ENCODE measurements at regions not wholly inside any gene's neighbourhood (a gene's known extent, or its start where the extent isn't known, plus 50 kb on each side); places are given as distances from the start of the nearest gene placed in this dataset.
"Not testable (repeated sequence)": the region's sequence is repeated elsewhere in the genome, so short reads cannot be mapped to it uniquely, and the experiment has no call there.

DNA sequence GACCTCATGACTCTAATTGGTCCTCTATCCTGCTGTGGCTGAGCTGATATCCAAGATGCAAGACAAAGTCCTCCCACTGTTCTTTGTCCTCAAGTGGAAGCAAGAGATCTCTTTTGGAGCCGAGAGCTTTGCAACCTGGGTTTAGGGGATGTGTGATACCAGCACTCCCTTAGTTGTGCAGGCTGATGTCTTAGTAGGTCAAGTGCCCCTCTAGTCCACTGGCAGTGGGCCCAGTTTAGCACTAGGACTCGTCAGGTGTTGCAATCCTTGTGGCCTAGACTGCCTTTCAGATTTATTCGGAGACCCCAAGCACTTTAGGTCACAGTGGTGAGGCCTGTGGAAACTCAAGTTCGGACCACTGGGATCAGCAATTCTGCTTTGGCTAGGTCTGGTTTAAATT is 64.0 kb downstream of the GPRASP3 start:
- DNase-seq (ENCODE audit: low read depth), result no peak

DNA sequence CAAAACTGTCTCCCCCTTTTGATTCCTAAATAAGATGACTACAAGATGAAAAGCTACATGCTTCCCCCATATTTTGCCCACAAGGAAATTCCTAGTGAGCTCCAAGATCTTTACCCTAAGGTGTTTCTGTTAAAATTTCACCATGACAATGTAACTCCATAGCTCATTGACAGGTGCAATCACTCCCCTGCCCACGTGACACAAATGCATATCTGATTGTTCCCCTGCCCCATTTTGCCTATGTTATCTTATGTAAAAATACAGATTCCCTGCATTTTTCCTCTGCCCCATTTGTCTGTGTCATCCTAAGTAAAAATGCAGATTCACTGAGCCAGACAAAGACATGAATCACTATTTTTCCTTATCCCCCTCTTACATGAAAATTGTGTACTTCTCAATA is 66.7 kb downstream of the GPRASP3 start:
- DNase-seq (ENCODE audit: low read depth), result no peak

GRCh38 chrX:102808336-102808735 is 87.8 kb downstream of the GPRASP3 start:
- DNase-seq (ENCODE audit: low read depth), result peak; percentile 33

DNA sequence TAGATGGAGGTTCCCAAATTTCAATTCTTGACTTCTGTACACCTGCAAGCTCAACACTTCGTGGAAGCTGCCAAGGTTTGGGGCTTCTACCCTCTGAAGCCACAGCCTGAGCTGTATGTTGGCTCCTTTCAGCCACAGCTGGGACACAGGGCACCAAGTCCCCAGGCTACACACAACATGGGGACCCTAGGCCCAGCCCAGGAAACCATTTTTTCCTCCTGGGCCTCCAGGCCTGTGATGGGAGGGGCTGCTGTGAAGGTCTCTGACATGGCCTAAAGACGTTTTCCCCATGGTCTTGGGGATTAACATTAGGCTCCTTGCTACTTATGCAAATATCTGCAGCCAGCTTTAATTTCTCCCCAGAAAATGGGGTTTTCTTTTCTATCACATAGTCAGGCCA is 97.7 kb downstream of the GPRASP3 start:
- not testable (repeated sequence) for DNase-seq (ENCODE audit: low read depth)

DNA sequence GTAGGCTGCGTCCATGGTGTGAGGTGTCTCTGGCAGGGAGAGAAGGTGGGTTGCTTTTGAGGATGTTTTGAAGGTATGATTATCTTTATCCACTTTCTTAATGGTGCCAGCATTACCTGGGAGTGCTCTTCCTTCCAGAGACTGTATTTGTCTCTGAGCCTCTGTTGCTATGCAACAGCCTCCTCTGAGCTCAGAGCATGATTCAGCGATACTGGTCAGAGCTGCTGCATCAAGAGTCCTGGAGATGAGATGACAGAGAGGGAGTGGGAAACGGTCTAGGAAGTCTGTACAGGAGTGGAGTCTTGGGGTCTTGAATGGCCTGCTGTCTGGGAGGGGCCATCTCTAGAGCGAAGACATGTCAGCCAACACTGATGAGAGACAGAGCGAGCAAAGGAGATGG is 104.4 kb upstream of the RAB40AL start:
- DNase-seq (ENCODE audit: low read depth), result peak; percentile 72

- DNase-seq (ENCODE audit: low read depth), result no peak
Measured at GRCh38 chrX:102833136-102833535, 103.9 kb upstream of the RAB40AL start.

- peak; percentile 31 for DNase-seq (ENCODE audit: low read depth)
Measured at GRCh38 chrX:102835504-102836146, 101.4 kb upstream of the RAB40AL start.

- no peak for DNase-seq (ENCODE audit: low read depth)
Measured at GRCh38 chrX:102837847-102838246, 99.2 kb upstream of the RAB40AL start.

DNA sequence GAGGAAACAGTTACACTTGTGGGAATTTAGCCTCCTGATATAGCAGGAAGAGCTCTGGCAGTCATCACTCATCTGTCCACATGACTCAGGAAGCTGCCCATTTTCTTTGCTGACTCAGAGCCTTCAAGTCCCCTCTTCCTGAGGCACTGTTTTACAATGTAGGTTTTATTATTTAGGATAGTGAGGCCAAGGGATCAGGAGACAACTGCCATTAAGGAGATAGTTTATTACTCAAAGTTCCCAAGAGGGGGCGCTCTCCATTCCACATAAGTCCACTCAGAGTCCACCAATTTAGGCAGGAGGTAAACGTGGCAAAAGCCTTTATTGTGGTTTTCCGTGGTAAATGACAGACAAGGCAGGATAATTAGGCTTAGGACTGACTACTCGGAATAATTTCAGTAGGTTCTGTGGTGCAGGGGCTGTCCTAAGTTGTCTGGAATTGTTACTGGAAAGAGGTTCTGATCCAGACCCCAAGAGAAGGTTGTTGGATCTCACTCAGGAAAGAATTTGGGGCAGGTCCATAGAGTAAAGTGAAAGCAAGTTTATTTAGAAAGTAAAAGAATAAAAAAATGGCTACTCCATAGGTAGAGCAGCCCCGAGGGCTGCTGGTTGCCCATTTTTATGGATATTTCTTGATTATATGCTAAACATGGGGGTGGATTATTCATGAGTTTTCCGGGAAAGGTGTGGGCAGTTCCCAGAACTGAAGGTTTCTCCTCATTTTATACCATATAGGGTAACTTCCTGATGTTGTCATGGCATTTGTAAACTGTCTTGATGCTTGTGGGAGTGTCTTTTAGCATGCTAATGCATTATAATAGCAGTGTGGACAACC is 96.0 kb upstream of the RAB40AL start:
- DNase-seq (ENCODE audit: low read depth), result peak; percentile 83

GRCh38 chrX:102841706-102842003 is 95.4 kb upstream of the RAB40AL start:
- no peak for DNase-seq (ENCODE audit: low read depth)

GRCh38 chrX:102845020-102845419 is 92.1 kb upstream of the RAB40AL start:
- no peak for DNase-seq (ENCODE audit: low read depth)

DNA sequence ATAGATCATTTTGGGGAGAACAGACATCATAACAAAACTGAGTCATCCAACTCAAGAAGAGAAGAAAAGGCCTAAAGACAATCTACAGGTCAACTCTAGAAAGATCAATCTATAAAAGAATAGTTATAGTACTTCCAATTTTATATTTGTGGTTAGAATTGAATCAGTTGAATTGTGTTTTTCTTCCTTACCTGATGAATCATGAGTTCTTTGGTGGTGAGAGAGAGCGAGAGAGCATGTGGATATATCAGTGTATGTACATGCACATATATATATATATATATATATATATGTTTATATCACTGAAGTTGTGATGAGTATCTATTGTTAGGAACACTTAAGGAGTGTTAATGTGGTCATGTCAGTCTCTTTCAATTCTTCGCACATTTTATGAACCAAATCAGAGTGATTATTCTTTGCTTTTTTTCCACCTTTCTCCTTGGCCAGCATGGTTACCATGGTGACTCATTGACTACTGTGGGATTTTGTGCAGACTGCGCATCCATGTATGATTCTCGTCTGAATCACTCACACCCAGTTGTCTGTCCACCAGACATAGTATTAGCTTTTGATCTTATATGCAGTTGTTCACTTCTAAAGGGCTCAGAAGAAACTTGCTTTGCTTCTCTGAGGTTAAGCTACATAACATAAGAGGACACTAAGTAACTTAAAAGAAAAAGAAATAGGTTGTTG is 90.4 kb upstream of the RAB40AL start:
- peak; percentile 82 for DNase-seq (ENCODE audit: low read depth)

DNA sequence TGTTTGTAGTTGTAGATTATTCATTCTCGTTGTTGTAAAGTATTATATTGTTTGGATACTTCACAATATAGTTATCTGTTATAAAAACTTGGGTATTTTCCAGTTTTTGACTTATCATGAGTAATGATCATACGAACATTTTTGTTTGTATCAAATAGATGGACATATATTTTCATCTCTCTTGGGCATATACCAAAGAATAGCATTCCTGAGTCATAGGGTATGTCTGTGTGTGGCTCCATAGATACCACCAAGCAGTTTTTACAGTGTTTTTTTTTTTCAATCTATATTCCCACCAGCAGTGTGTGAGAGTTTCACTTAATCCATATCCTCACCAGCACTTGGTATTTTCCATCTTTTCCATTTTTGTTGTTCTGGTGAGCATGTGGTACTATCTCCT is 89.7 kb upstream of the RAB40AL start:
- DNase-seq (ENCODE audit: low read depth), result no peak

GRCh38 chrX:102849396-102849795 is 87.7 kb upstream of the RAB40AL start:
- no peak for DNase-seq (ENCODE audit: low read depth)

DNA sequence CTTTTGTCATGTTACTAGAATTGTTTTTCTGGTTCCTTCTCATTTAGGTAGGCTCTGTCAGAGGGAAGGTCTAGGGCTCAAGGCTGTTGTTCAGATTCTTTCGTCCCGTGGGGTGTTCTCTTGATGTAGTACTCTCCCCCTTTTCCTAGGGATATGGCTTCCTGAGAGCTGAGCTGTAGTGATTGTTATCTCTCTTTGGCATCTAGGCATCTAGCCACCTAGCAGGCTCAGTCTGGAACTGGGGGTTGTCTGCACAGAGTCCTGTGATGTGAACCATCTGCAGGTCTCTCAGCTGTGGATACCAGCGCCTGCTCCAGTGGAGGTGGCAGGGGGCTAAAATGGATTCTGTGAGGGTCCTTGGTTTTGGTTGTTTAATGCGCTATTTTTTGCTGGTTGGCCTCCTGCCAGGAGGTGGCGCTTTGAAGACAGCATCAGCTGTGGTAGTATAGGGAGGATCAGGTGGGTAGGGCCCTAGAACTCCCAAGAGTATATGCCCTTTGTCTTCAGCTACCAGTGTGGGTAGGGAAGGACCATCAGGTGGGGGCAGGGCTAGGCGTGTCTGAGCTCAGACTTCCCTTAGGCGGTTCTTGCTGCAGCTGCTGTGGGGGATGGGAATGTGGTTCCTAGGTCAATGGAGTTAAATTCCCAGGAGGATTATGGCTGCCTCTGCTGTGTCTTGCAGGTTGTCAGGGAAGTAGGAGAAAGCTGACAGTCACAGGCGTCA is 78.1 kb upstream of the RAB40AL start:
- DNase-seq (ENCODE audit: low read depth), result not testable (repeated sequence)

GRCh38 chrX:102859550-102859871 is 77.6 kb upstream of the RAB40AL start:
- DNase-seq (ENCODE audit: low read depth), result no peak

GRCh38 chrX:102860235-102860634 is 76.8 kb upstream of the RAB40AL start:
- DNase-seq (ENCODE audit: low read depth), result no peak

DNA sequence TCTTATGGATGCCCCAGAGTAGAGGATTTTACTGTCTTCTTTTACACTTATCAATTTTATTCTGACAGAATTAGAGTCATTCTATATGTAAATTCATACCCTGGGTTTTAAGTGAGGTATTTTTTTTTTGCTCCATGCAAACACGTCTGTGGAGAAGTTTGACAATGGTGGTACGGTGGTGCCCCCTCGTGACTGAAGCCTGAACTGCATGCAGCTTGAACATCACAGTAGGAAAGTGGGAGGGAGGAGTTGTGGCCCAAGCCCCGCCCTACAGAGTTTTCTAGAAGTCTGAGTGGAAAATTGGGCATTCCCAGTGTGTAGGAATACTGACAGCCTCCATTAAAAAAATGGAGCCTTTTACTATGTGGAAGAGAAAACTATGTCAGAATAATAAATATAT is 73.3 kb upstream of the RAB40AL start:
- peak; percentile 66 for DNase-seq (ENCODE audit: low read depth)

DNA sequence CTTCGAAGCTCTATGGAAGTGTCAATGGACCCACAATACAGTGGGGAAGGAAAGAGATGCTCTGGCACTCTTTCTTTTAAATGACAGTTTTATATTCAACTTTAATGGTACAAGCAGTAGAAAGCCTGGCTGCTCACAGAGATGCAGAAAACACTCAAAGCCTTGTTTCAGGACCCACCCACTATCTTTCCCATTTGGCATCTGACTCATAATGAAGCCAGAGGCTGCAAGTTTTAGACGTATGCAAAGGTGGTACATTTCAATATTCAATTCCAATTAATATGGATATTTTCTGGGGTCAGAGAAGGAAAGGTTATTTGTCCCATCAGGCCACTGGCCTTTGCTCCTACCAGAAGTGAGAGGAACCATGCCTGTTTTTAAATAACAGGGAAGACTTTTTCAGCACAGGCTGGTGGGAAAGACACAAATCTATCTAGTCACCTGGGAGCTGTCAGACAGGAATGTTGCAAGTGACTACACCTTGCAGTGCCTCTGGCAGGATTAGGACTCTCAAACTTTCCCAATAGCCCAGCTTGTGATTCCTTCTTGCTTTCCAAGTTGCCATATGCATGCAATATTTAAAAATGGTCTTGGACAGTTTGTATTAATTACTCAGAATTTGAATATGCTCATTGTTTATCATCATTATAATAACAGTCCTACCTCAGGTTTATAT is 70.0 kb upstream of the RAB40AL start:
- DNase-seq (ENCODE audit: low read depth), result no peak

GRCh38 chrX:102883491-102883890 is 53.6 kb upstream of the RAB40AL start:
- DNase-seq (ENCODE audit: low read depth), result no peak
